ENCODE measurements at regions not wholly inside any gene's neighbourhood (a gene's known extent, or its start where the extent isn't known, plus 50 kb on each side); places are given as distances from the start of the nearest gene placed in this dataset.
A peak's percentile ranks its signal among the peaks of the same experiment; 100 is the strongest.

- DNase-seq: no peak
- 83 to 100% methylated on average over 2 of the region's 2 CpGs for WGBS, 2 donors
- H3K36me3 ChIP-seq (replicated peaks in 1 of 2; ENCODE audit: insufficient read depth in 1 of 2, low read depth in 2 of 2): no peaks in the 10 kb centered on the region
- H3K4me3 ChIP-seq: no peak overlapping the region
- H3K9me3 ChIP-seq: no peaks in the 10 kb centered on the region
- no peak for ATAC-seq
- peaks cover 16% of the 10 kb centered on the region for H3K4me1 ChIP-seq
- TF ChIP-seq CTCF (IDR thresholded peaks at IDR 0.05): no peak
- intact Hi-C loops (cut with DNase I): no loop called here
- H3K27me3 ChIP-seq: no peaks in the 10 kb centered on the region
- H3K27ac ChIP-seq: no peak overlapping the region
Measured at GRCh38 chr5:158468444-158468843, 609.5 kb upstream of the CLINT1 start.

GRCh38 chr5:158466191-158466590 lies 607.2 kb upstream of the CLINT1 start:
- intact Hi-C loops (cut with DNase I): no loop called here
- no peaks in the 10 kb centered on the region for H3K9me3 ChIP-seq
- no peak for TF ChIP-seq POLR2A (IDR thresholded peaks at IDR 0.05)
- no peak for TF ChIP-seq CTCF (IDR thresholded peaks at IDR 0.05)
- H3K27me3 ChIP-seq: no peaks in the 10 kb centered on the region
- no peak overlapping the region for H3K4me3 ChIP-seq
- no peaks in the 10 kb centered on the region for H3K36me3 ChIP-seq (replicated peaks in 1 of 2; ENCODE audit: insufficient read depth in 1 of 2, low read depth in 2 of 2)
- ATAC-seq: no peak
- H3K4me1 ChIP-seq: peaks cover 13% of the 10 kb centered on the region
- no peak for DNase-seq
- H3K27ac ChIP-seq: no peak overlapping the region

GRCh38 chr5:158465086-158465972 lies 606.4 kb upstream of the CLINT1 start:
- Histone ChIP-seq H3K27me3 (no peaks in the 10 kb centered on the region), H3K4me3 (no peak overlapping the region), H3K9me3 (no peaks in the 10 kb centered on the region), H3K36me3 (replicated peaks in 1 of 2; ENCODE audit: insufficient read depth in 1 of 2, low read depth in 2 of 2) (no peaks in the 10 kb centered on the region), H3K4me1 (peaks cover 7% of the 10 kb centered on the region), H3K27ac (no peak overlapping the region)
- ATAC-seq (no peak), DNase-seq (no peak)
- WGBS, 2 donors: 88 to 89% methylated on average over 6 of the region's 6 CpGs
- no peak for TF ChIP-seq CTCF (IDR thresholded peaks at IDR 0.05)
- no peak for TF ChIP-seq POLR2A (IDR thresholded peaks at IDR 0.05)
- intact Hi-C loops (cut with DNase I): no loop called here

- WGBS, 2 donors: 89% methylated on average over 1 of the region's 1 CpG
- Histone ChIP-seq H3K4me1 (peaks cover 5% of the 10 kb centered on the region), H3K4me3 (no peak overlapping the region), H3K27me3 (no peaks in the 10 kb centered on the region), H3K9me3 (no peaks in the 10 kb centered on the region), H3K36me3 (replicated peaks in 1 of 2; ENCODE audit: insufficient read depth in 1 of 2, low read depth in 2 of 2) (no peaks in the 10 kb centered on the region), H3K27ac (no peak overlapping the region)
- intact Hi-C loops (cut with DNase I): no loop called here
- no peak for TF ChIP-seq CTCF (IDR thresholded peaks at IDR 0.05)
- TF ChIP-seq POLR2A (IDR thresholded peaks at IDR 0.05): no peak
- DNase-seq: no peak
- no peak for ATAC-seq
Measured at GRCh38 chr5:158464383-158464782, 605.4 kb upstream of the CLINT1 start.

GRCh38 chr5:158463938-158464337 lies 605.0 kb upstream of the CLINT1 start:
- 62 to 72% methylated on average over 4 of the region's 4 CpGs for WGBS, 2 donors
- intact Hi-C loops (cut with DNase I): no loop called here
- H3K9me3 ChIP-seq: no peaks in the 10 kb centered on the region

More at GRCh38 chr5:158463938-158464337, 605.0 kb upstream of the CLINT1 start:
- Histone ChIP-seq H3K27me3 (no peaks in the 10 kb centered on the region), H3K27ac (no peak overlapping the region), H3K4me3 (no peak overlapping the region), H3K36me3 (replicated peaks in 1 of 2; ENCODE audit: insufficient read depth in 1 of 2, low read depth in 2 of 2) (no peaks in the 10 kb centered on the region), H3K4me1 (peaks cover 5% of the 10 kb centered on the region)
- peak in 1 of 4 donors; percentile 20 for DNase-seq
- ATAC-seq: no peak
- TF ChIP-seq POLR2A (IDR thresholded peaks at IDR 0.05): no peak
- no peak for TF ChIP-seq CTCF (IDR thresholded peaks at IDR 0.05)
